RPMI8226 (cell line): ENCODE measurements at regions not wholly inside any gene's neighbourhood (a gene's known extent, or its start where the extent isn't known, plus 50 kb on each side); places are given as distances from the start of the nearest gene placed in this dataset.

Source experiments
- DNase-seq: peaks from one replicate; pipeline ENCODE4 v3.0.0-alpha.2; 2015

DNA sequence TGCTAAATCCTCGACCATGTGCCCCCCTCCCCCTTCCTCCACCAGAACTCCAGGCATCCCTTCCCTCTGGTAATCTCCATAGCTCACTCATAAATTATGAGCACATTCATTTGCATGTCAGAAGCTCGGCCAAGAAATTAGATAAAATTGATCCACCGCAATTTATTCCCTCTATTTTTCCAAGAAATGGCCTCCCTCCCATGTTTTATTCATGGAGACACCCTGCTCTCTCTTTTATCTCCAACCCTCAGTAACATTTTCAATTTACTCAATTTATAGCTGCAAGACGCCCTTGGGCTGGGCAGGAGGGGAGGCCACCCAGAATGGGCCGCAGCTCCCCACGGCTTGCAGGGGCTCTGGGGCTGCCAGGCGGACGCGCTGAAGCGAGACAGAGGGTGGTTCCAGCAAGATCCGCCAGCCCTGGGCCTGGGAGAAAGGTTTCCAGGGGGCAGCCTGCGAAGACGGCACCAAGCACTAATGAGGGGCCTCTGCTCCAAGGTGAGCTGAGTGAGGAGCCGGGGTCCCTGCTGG lies 54.7 kb upstream of the ZNF423 start:
- no peak for DNase-seq

GRCh38 chr16:49911430-49911829 lies 55.5 kb upstream of the ZNF423 start:
- no peak for DNase-seq

GRCh38 chr16:49912721-49913120 lies 56.8 kb upstream of the ZNF423 start:
- no peak for DNase-seq

DNA sequence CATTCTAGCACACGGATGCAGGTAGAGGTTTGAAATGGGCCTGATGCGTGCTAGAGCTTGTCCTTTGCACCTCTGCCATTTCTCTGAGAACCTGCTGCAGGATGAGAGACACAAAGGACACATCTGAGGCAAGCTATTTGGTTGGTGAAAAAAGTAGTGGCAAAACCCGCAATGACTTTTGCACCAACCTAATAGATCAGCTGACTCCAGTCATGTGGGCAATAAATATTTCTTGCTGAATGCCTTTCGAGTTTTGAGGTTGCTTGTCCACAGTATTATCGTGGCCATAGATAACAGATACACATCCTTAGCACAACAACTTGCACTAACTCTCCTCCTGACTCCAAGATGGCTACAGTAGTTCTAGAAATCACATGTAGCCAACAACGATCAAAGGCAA lies 57.8 kb upstream of the ZNF423 start:
- no peak for DNase-seq

GRCh38 chr16:49914657-49915056 lies 58.7 kb upstream of the ZNF423 start:
- DNase-seq, result no peak

DNA sequence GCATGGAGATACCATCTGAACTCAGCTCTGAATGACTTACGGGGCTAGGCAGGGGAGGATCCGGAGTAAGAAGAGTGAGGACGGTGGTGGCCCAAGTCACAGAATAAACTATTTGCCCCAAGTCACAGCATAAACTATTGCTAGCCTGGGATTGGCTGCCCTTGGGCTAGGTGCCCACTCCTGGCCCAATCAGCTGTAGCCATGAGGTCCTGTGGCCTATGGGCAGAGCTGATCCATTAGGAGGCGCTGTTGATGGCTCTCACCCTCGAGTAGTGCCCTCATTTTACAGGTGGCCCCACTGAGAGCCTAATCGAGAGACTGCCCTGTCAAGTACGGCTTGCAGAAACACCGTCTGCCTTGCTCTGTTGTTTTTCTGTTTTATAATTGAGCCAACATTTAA lies 62.3 kb upstream of the ZNF423 start:
- peak; percentile 25 for DNase-seq

GRCh38 chr16:49919327-49919726 lies 63.4 kb upstream of the ZNF423 start:
- no peak for DNase-seq

GRCh38 chr16:49920397-49920796 lies 64.5 kb upstream of the ZNF423 start:
- DNase-seq, result no peak

GRCh38 chr16:49921106-49921505 lies 65.2 kb upstream of the ZNF423 start:
- no peak for DNase-seq

GRCh38 chr16:49921791-49922456 lies 66.0 kb upstream of the ZNF423 start:
- peak; percentile 87 for DNase-seq

- DNase-seq, result no peak
Measured at GRCh38 chr16:49923411-49923810, 67.5 kb upstream of the ZNF423 start.

GRCh38 chr16:49924078-49924477 lies 68.2 kb upstream of the ZNF423 start:
- no peak for DNase-seq

- no peak for DNase-seq
Measured at GRCh38 chr16:49926941-49927340, 71.0 kb upstream of the ZNF423 start.

DNA sequence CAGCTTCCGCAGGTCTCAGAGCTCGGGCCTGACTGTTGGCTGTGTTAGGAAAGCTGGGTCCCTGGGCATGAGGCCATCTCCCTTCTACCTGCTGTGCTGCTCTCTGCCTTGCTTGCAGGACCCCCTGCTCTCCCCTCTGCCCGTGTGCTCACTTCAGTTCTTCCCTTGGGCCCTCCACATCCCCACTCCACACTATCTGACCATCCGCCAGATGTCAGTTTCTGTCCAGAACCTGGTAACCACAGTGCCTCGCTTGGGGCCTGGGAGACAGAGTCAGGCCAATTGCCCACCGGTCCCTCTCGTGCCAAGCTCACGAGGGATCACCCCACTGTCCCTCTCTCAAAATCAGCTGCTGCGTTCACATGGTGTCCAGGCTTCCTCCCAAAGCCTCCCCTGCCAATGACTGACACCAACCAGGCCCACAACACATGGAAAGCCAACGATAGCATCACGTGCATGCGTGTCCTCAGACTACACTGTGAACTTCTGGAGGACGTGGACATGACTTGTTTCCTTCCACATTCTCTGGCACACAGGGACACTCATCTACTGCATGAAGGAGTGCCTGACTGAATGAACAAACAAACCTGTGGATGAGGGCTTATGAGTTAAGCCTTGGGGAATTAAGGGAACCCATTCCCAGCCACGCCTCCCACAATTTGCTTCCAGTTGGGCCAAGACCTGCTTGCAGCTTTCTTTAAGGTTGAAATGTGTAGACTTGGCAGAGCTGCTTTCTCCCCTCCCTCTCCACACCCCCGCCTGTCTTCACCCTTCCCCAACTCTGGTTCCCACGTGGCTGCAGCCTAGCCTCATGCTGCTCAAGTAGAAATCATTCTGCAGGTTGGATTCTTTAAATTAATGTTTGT lies 72.5 kb upstream of the ZNF423 start:
- DNase-seq, result no peak

- no peak for DNase-seq
Measured at GRCh38 chr16:49929626-49930025, 73.7 kb upstream of the ZNF423 start.

DNA sequence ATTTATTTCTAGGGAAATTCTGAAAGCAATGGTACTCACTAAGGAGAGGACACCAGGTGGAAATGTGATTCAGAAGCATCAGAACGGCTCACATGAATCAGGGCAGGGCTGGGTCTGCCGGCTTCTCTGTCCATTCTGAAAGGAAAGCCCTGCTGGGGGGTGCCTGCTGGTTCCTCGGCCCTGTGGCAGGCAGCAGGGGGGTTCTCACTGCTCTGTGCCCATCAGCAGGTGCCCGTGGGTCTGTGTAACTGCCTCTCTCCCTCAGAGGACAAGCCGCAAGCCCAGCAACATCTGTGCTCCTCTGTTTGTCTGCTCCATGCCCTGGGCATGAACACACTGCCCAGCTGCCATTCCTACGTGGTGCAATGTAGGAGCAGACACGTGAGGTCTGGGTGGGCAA lies 74.9 kb upstream of the ZNF423 start:
- no peak for DNase-seq

GRCh38 chr16:49931266-49931665 lies 75.4 kb upstream of the ZNF423 start:
- no peak for DNase-seq

GRCh38 chr16:49931916-49932315 lies 76.0 kb upstream of the ZNF423 start:
- no peak for DNase-seq

- no peak for DNase-seq
Measured at GRCh38 chr16:49932434-49932833, 76.5 kb upstream of the ZNF423 start.

GRCh38 chr16:49932946-49933345 lies 77.0 kb upstream of the ZNF423 start:
- DNase-seq, result no peak

GRCh38 chr16:49936791-49937190 lies 80.9 kb upstream of the ZNF423 start:
- no peak for DNase-seq

DNA sequence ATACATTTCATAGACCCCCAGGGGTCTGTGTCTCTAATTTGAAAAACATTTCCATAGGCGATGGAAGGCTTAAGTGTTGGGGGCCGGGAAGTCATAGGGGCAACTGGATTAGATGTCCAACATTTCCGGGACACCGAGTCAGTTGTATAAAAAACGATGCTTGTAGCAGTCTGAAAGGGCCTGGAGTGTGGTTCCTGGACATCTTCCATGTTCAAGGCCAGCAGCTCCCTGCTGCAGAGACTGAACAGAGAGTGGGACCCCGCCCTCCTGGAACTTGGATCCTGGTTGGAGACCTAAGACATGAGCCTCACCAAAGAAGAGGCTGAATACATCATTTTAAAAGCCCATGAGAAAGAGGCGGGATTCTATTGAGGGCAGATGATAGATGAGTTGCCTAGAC lies 82.0 kb upstream of the ZNF423 start:
- no peak for DNase-seq

DNA sequence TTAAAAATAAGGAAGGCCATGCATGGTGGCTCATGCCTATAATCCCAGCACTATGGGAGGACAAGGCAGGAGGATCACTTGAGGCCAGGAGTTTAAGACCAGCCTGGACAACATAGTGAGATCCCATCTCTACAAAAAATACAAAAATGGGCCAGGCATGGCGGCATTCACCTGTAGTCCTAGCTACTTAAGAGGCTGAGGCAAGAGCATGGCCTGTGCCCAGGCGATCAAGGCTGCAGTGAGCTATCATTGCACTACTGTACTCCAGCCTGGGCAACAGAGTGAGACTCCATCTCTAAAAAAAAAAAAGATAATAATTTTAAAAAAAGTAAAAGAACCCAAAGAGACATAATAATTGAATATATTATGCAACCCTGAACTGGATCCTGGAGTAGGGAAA lies 83.6 kb upstream of the ZNF423 start:
- no peak for DNase-seq
